SK-N-SH (cell line): ENCODE measurements at regions not wholly inside any gene's neighbourhood (a gene's known extent, or its start where the extent isn't known, plus 50 kb on each side); places are given as distances from the start of the nearest gene placed in this dataset.

Source experiments
- CTCF ChIA-PET: fragments of 300-600, 350-600 bp; formaldehyde crosslinking; extraction: SDS; loops from one replicate; lab custom pipeline; 2021; lab: Yijun Ruan, JAX
- POLR2A ChIA-PET: fragments of 350-600 bp; sonication (Branson Sonifier 250); formaldehyde crosslinking; extraction: SDS; loops from one replicate; lab custom pipeline; 2020; ENCODE audit warnings: antibody characterized with exemption, inconsistent platforms; lab: Yijun Ruan, JAX
- DNase-seq: peaks from one replicate; pipeline ENCODE4 v3.0.0; 2012
- H2AFZ ChIP-seq: fragments of 200-600 bp; sonication (generic); 2 replicates; pipeline ENCODE4 v1.8.1; 2016; ENCODE audit warnings: antibody characterized with exemption, mild to moderate bottlenecking, low read depth
- H3F3A ChIP-seq: fragments of 200-600 bp; sonication (generic); replicated peaks from 2 replicates; pipeline ENCODE3; 2016; ENCODE audit warnings: antibody characterized with exemption, mild to moderate bottlenecking; ENCODE audit not compliant: insufficient read depth
- H3K27ac ChIP-seq, 2 experiments: fragments of 200-500 bp in 1 of 2; fragments of 200-600 bp in 1 of 2; sonication (Bioruptor generic) in 1 of 2; sonication (generic), shearing (Covaris generic) in 1 of 2; 2 replicates each; pipeline versions ENCODE4 v1.5.1 to v1.6.1; 2014 to 2016; ENCODE audit warnings: low read depth in 2 of 2, inconsistent platforms in 1 of 2, low read length in 1 of 2, mild to moderate bottlenecking in 1 of 2, mixed read lengths in 1 of 2
- H3K27me3 ChIP-seq: fragments of 200-600 bp; sonication (generic), shearing (Covaris generic); 2 replicates; pipeline ENCODE4 v1.6.1; 2016; ENCODE audit warnings: mixed run types; ENCODE audit not compliant: insufficient read depth
- H3K36me3 ChIP-seq, 2 experiments: fragments of 200-500 bp in 1 of 2; fragments of 200-600 bp in 1 of 2; sonication (Bioruptor generic) in 1 of 2; sonication (generic) in 1 of 2; replicated peaks in 1 of 2; 2 replicates each; pipeline versions ENCODE3 to v1.5.1; 2014 to 2016; ENCODE audit warnings: low read length in 1 of 2, mild to moderate bottlenecking in 1 of 2; ENCODE audit not compliant: insufficient read depth in 2 of 2, control insufficient read depth in 1 of 2
- H3K4me1 ChIP-seq, 2 experiments: fragments of 200-500 bp in 1 of 2; fragments of 200-600 bp in 1 of 2; sonication (Bioruptor generic) in 1 of 2; sonication (generic), shearing (Covaris generic) in 1 of 2; 2 replicates each; pipeline versions ENCODE4 v1.5.1 to v1.6.1; 2014 to 2016; ENCODE audit warnings: low read depth in 1 of 2, low read length in 1 of 2, mixed run types in 1 of 2; ENCODE audit not compliant: insufficient read depth in 2 of 2, control insufficient read depth in 1 of 2
- H3K4me2 ChIP-seq: fragments of 200-600 bp; sonication (generic), shearing (Covaris generic); 2 replicates; pipeline ENCODE4 v1.6.1; 2017; ENCODE audit warnings: mixed run types
- H3K4me3 ChIP-seq, 2 experiments: fragments of 200-500 bp in 1 of 2; fragments of 200-600 bp in 1 of 2; sonication (Bioruptor generic) in 1 of 2; sonication (generic), shearing (Covaris generic) in 1 of 2; 2 replicates each; pipeline versions ENCODE4 v1.5.1 to v1.8.1; 2014 to 2016; ENCODE audit warnings: low read depth in 2 of 2, inconsistent platforms in 1 of 2, low read length in 1 of 2, mild to moderate bottlenecking in 1 of 2, mixed read lengths in 1 of 2, moderate library complexity in 1 of 2
- H3K79me2 ChIP-seq: fragments of 200-600 bp; sonication (generic); 2 replicates; pipeline ENCODE4 v1.8.1; 2017; ENCODE audit warnings: mild to moderate bottlenecking; ENCODE audit not compliant: insufficient read depth
- H3K9ac ChIP-seq: fragments of 200-600 bp; sonication (generic); 2 replicates; pipeline ENCODE4 v1.6.1; 2017; ENCODE audit warnings: mixed run types
- H3K9me2 ChIP-seq: fragments of 200-600 bp; sonication (generic); 2 replicates; pipeline ENCODE4 v1.6.1; 2017; ENCODE audit warnings: mixed run types
- H3K9me3 ChIP-seq: fragments of 200-600 bp; sonication (generic); 2 replicates; pipeline ENCODE4 v1.6.1; 2017; ENCODE audit warnings: mixed run types, mild to moderate bottlenecking, moderate library complexity
- H4K20me1 ChIP-seq: fragments of 200-600 bp; sonication (generic); 2 replicates; pipeline ENCODE4 v1.6.1; 2017; ENCODE audit warnings: mild to moderate bottlenecking, mixed run types; ENCODE audit not compliant: insufficient read depth
- FOXJ3 ChIP-seq: sonication (generic); formaldehyde crosslinking; IDR thresholded peaks from 2 replicates; pipeline ENCODE4 v1.5.1; 2020; ENCODE audit warnings: mild to moderate bottlenecking, missing genetic modification reagents
- FOXM1 ChIP-seq: IDR thresholded peaks from 2 replicates; pipeline ENCODE4 v1.4.0; 2012; ENCODE audit warnings: low read depth, mild to moderate bottlenecking
- GATA2 ChIP-seq: sonication (generic); formaldehyde crosslinking; IDR thresholded peaks from 2 replicates; pipeline ENCODE4 v1.5.0; 2020; ENCODE audit warnings: mild to moderate bottlenecking, missing genetic modification reagents
- JUND ChIP-seq: IDR thresholded peaks from 2 replicates; pipeline ENCODE4 v1.4.0; 2012
- NFIC ChIP-seq: IDR thresholded peaks from 2 replicates; pipeline ENCODE4 v1.4.0; 2012; ENCODE audit warnings: borderline replicate concordance
- POLR2AphosphoS5 ChIP-seq: IDR thresholded peaks from 2 replicates; pipeline ENCODE4 v1.6.1; 2012; ENCODE audit warnings: low read depth, low read length
- RAD21 ChIP-seq: IDR thresholded peaks from 2 replicates; pipeline ENCODE4 v1.6.1; 2012; ENCODE audit warnings: mild to moderate bottlenecking, low read length
- SMC3 ChIP-seq: IDR thresholded peaks from 2 replicates; pipeline ENCODE4 v1.6.1; 2012; ENCODE audit warnings: low read depth, low read length, improper control_type of control experiment
- TAF1 ChIP-seq: IDR thresholded peaks from 2 replicates; pipeline ENCODE4 v1.6.1; 2012; ENCODE audit warnings: low read depth, mild to moderate bottlenecking, low read length, moderate library complexity, borderline replicate concordance
- TCF12 ChIP-seq: IDR thresholded peaks from 2 replicates; pipeline ENCODE4 v1.4.0; 2012
- USF2 ChIP-seq: fragments of 150-350 bp; IDR thresholded peaks from 2 replicates; pipeline ENCODE4 v1.6.1; 2017; ENCODE audit warnings: antibody characterized with exemption, low read length, low read depth, borderline replicate concordance
- TF ChIP-seq, protein P1 (sequence below): IDR thresholded peaks from 2 replicates; pipeline ENCODE4; 2012
- TF ChIP-seq, protein P2 (sequence below): IDR thresholded peaks from 2 replicates; pipeline ENCODE4 v1.6.1; 2012; ENCODE audit warnings: mild to moderate bottlenecking, low read depth, low read length, moderate library complexity
- TF ChIP-seq, protein P3 (sequence below): fragments of 200-600 bp; sonication (generic); IDR thresholded peaks from 2 replicates; pipeline ENCODE4 v1.6.1; 2017; ENCODE audit warnings: antibody characterized with exemption, mild to moderate bottlenecking, moderate library complexity

GRCh38 chr4:143109376-143109775 lies 75.3 kb upstream of the USP38 start:
- TF ChIP-seq JUND (no peak), FOXJ3 (CRISPR knock-in tag) (no peak), TAF1 (no peak), SMC3 (no peak), GATA2 (CRISPR knock-in tag) (no peak), TCF12 (no peak), RAD21 (no peak), USF2 (no peak), NFIC (no peak), POLR2AphosphoS5 (no peak), FOXM1 (no peak)
- TF ChIP-seq, protein P1, sequence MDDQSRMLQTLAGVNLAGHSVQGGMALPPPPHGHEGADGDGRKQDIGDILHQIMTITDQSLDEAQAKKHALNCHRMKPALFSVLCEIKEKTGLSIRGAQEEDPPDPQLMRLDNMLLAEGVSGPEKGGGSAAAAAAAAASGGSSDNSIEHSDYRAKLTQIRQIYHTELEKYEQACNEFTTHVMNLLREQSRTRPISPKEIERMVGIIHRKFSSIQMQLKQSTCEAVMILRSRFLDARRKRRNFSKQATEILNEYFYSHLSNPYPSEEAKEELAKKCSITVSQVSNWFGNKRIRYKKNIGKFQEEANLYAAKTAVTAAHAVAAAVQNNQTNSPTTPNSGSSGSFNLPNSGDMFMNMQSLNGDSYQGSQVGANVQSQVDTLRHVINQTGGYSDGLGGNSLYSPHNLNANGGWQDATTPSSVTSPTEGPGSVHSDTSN, result no peak
- TF ChIP-seq, protein P2, sequence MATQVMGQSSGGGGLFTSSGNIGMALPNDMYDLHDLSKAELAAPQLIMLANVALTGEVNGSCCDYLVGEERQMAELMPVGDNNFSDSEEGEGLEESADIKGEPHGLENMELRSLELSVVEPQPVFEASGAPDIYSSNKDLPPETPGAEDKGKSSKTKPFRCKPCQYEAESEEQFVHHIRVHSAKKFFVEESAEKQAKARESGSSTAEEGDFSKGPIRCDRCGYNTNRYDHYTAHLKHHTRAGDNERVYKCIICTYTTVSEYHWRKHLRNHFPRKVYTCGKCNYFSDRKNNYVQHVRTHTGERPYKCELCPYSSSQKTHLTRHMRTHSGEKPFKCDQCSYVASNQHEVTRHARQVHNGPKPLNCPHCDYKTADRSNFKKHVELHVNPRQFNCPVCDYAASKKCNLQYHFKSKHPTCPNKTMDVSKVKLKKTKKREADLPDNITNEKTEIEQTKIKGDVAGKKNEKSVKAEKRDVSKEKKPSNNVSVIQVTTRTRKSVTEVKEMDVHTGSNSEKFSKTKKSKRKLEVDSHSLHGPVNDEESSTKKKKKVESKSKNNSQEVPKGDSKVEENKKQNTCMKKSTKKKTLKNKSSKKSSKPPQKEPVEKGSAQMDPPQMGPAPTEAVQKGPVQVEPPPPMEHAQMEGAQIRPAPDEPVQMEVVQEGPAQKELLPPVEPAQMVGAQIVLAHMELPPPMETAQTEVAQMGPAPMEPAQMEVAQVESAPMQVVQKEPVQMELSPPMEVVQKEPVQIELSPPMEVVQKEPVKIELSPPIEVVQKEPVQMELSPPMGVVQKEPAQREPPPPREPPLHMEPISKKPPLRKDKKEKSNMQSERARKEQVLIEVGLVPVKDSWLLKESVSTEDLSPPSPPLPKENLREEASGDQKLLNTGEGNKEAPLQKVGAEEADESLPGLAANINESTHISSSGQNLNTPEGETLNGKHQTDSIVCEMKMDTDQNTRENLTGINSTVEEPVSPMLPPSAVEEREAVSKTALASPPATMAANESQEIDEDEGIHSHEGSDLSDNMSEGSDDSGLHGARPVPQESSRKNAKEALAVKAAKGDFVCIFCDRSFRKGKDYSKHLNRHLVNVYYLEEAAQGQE, result no peak
- TF ChIP-seq, protein P3, sequence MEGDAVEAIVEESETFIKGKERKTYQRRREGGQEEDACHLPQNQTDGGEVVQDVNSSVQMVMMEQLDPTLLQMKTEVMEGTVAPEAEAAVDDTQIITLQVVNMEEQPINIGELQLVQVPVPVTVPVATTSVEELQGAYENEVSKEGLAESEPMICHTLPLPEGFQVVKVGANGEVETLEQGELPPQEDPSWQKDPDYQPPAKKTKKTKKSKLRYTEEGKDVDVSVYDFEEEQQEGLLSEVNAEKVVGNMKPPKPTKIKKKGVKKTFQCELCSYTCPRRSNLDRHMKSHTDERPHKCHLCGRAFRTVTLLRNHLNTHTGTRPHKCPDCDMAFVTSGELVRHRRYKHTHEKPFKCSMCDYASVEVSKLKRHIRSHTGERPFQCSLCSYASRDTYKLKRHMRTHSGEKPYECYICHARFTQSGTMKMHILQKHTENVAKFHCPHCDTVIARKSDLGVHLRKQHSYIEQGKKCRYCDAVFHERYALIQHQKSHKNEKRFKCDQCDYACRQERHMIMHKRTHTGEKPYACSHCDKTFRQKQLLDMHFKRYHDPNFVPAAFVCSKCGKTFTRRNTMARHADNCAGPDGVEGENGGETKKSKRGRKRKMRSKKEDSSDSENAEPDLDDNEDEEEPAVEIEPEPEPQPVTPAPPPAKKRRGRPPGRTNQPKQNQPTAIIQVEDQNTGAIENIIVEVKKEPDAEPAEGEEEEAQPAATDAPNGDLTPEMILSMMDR, result no peak
- TF ChIP-seq, all 33 proteins: peak for 0
- Histone ChIP-seq H3K4me1 (no peaks in the 10 kb centered on the region), H3K9me3 (no peaks in the 10 kb centered on the region), H2AFZ (no peak overlapping the region), H3K27me3 (no peaks in the 10 kb centered on the region), H3K4me3 (no peak overlapping the region), H3K4me2 (no peak overlapping the region), H3K9me2 (no peaks in the 10 kb centered on the region), H3K79me2 (no peaks in the 10 kb centered on the region), H3K9ac (no peak overlapping the region), H3K36me3 (no peaks in the 10 kb centered on the region), H4K20me1 (no peaks in the 10 kb centered on the region), H3K27ac (no peak overlapping the region), H3F3A (no peaks in the 10 kb centered on the region)
- ChIA-PET CTCF (no interaction called here), POLR2A (no interaction called here)
- no peak for DNase-seq
